AG04449 (cell line): ENCODE measurements at regions not wholly inside any gene's neighbourhood (a gene's known extent, or its start where the extent isn't known, plus 50 kb on each side); places are given as distances from the start of the nearest gene placed in this dataset.
"Not testable (repeated sequence)": the region's sequence is repeated elsewhere in the genome, so short reads cannot be mapped to it uniquely, and the experiment has no call there.

Experiments
- CTCF ChIA-PET: fragments of 350-600 bp; formaldehyde crosslinking; extraction: SDS; loops from one replicate; lab custom pipeline; 2021; ENCODE audit warnings: antibody characterized with exemption; lab: Yijun Ruan, JAX
- POLR2A ChIA-PET: fragments of 400-600, 350-600 bp; formaldehyde crosslinking; extraction: SDS; loops from one replicate; lab custom pipeline; 2020; ENCODE audit warnings: antibody characterized with exemption, inconsistent platforms; lab: Yijun Ruan, JAX
- DNase-seq: peaks from one replicate; pipeline ENCODE4 v3.0.0-alpha.2; 2010; ENCODE audit warnings: low read depth, low spot score
- H3K4me3 ChIP-seq: 2 replicates; pipeline ENCODE4 v1.5.1; 2011; ENCODE audit warnings: low read depth, mild to moderate bottlenecking, control low read depth, low read length
- TF ChIP-seq, protein P1 (sequence below): IDR thresholded peaks from one replicate; pipeline ENCODE4 v1.5.1; 2011; ENCODE audit warnings: mild to moderate bottlenecking, moderate library complexity, low read length, control low read depth, inconsistent platforms; ENCODE audit not compliant: insufficient read depth; ENCODE audit errors: missing control alignments

DNA sequence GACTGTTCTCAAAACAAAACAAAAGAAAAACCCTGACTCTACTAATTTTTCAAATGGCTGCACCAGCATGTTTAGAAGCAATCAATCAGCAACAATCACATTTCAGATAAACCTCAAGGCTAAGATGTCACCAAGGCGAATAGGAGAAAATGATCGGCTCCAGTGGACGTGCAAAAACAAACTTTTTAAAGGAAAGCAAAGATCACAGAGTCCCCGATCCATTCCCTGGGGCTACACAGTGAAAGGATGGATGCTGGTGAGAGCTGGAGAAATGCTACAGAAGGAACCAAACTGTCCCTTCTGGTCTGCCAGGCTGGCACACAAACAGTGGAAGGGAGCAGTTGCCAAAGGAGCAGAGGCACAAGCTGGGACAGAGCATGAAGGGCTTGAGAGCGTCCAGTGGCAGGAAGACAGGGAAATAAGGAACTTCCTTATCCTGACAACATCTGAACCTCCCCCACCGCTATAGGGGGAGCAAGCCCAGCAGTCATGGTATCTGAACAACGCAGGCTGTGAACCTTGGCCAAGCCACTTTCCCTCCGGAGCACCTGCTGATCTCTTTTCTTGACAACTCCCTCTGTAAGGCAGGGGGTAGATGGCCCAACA lies 73.7 kb upstream of the HIVEP1 start:
- POLR2A ChIA-PET = no interaction called here
- TF ChIP-seq, protein P1, sequence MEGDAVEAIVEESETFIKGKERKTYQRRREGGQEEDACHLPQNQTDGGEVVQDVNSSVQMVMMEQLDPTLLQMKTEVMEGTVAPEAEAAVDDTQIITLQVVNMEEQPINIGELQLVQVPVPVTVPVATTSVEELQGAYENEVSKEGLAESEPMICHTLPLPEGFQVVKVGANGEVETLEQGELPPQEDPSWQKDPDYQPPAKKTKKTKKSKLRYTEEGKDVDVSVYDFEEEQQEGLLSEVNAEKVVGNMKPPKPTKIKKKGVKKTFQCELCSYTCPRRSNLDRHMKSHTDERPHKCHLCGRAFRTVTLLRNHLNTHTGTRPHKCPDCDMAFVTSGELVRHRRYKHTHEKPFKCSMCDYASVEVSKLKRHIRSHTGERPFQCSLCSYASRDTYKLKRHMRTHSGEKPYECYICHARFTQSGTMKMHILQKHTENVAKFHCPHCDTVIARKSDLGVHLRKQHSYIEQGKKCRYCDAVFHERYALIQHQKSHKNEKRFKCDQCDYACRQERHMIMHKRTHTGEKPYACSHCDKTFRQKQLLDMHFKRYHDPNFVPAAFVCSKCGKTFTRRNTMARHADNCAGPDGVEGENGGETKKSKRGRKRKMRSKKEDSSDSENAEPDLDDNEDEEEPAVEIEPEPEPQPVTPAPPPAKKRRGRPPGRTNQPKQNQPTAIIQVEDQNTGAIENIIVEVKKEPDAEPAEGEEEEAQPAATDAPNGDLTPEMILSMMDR = no peak
- no peak for DNase-seq
- CTCF ChIA-PET = no interaction called here
- no peak overlapping the region for H3K4me3 ChIP-seq

- TF ChIP-seq, protein P1 = no peak
- H3K4me3 ChIP-seq = no peak overlapping the region
- ChIA-PET POLR2A (no interaction called here), CTCF (no interaction called here)
- no peak for DNase-seq
These were observed 77.5 kb upstream of the HIVEP1 start for GRCh38 chr6:11934638-11935037.

GRCh38 chr6:11932892-11933291 lies 79.2 kb upstream of the HIVEP1 start:
- H3K4me3 ChIP-seq, POLR2A ChIA-PET, CTCF ChIA-PET, DNase-seq: not testable (repeated sequence)

DNA sequence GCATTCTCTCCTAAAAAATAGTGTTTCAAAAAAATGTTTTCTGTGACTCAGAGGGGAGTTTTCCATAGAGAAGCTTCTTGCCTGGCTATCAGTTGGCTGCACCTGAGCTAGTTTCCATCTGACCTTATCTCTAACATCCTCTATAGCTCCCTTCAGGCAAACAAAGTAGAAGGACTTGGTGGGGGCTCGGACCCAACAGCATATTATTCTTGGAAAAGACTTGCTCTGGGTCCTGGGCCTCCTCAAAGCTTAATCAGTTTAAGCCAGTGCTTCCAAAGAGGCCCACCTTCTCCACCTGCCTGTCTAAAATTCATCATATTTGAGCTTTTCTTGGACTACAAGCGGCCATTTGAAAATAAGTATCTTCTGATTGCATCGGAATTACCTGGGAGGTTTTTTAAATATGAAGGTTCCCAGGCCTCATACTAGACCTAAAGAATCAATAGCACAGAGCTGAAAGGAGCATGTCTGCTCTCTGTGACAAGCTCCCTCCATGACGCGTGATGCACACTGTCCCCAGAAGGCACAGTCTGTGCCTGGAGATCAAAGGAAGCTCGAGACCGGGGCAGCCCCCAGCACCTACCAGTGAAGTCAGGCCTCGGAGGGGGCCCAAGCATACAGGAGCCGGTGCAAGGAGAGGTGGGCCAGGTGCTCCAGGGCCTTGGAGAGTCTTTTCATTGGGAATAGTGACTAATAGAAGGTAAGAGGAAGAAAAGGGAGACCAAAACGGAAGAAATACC lies 80.6 kb upstream of the HIVEP1 start:
- DNase-seq = no peak
- ChIA-PET POLR2A (no interaction called here), CTCF (interaction anchor here (0.8 to 2.5 kb wide), 2 partner anchors 9 to 11 kb away, joined by 4 to 8 read pairs; no protein-coding TSS in a partner anchor)
- TF ChIP-seq, protein P1 = no peak
- no peak overlapping the region for H3K4me3 ChIP-seq

DNA sequence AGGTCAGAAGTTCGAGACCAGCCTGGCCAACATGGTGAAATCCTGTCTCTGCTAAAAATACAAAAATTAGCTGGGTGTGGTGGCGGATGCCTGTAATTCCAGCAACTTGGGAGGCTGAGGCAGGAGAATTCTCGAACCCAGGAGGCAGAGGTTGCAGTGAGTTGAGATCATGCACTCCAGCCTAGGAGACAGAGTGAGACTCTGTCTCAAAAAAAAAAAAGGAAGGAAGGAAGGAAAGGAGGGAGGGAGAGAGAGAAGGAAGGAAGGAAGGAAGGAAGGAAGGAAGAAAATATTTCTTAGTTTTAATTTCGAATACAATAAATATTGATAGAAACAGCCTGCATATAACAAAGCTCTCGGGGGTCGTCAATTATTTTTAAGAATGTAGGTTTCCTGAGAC lies 81.3 kb upstream of the HIVEP1 start:
- H3K4me3 ChIP-seq, DNase-seq, POLR2A ChIA-PET: not testable (repeated sequence)
- CTCF ChIA-PET = interaction anchor here (0.8 to 2.5 kb wide), 2 partner anchors 9 to 10 kb away, joined by 4 to 8 read pairs; no protein-coding TSS in a partner anchor

GRCh38 chr6:11930240-11930639 lies 81.9 kb upstream of the HIVEP1 start:
- ChIA-PET CTCF (interaction anchor here (2.5 kb wide), 1 partner anchor 9 kb away, joined by 8 read pairs; no protein-coding TSS in a partner anchor), POLR2A (no interaction called here)
- DNase-seq = no peak
- H3K4me3 ChIP-seq = no peak overlapping the region
- TF ChIP-seq, protein P1 = no peak

DNA sequence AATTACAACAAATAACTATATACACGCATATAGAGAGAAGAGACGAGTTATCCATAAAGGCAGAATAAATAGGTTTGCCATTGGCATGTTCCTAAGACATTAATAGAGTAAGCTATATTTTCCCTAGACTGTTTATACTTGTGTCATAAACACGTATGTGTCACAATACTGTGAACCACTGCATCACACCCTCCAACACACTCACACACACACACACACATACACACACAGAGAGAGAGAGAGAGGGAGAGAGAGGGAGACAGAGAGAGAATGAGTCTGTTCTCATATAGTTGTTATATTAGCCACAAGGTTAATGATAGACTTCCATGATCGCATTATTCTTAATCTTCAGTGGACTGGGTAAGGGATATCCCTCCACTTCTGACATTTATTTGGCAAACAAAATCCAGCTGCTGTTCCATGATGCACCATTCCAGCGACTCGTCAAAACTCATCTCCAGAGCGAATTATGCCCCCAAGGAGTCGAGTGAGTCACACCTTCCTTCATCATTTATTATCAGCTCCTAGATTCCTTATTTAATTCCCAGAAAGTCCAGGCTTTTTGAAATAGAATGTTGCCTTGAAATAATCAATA lies 82.8 kb upstream of the HIVEP1 start:
- TF ChIP-seq, protein P1 = no peak
- H3K4me3 ChIP-seq = no peak overlapping the region
- CTCF ChIA-PET = interaction anchor here (2.5 kb wide), 1 partner anchor 8 kb away, joined by 8 read pairs; no protein-coding TSS in a partner anchor
- POLR2A ChIA-PET = no interaction called here
- DNase-seq = no peak
